ENCODE measurements at regions not wholly inside any gene's neighbourhood (a gene's known extent, or its start where the extent isn't known, plus 50 kb on each side); places are given as distances from the start of the nearest gene placed in this dataset.

DNA sequence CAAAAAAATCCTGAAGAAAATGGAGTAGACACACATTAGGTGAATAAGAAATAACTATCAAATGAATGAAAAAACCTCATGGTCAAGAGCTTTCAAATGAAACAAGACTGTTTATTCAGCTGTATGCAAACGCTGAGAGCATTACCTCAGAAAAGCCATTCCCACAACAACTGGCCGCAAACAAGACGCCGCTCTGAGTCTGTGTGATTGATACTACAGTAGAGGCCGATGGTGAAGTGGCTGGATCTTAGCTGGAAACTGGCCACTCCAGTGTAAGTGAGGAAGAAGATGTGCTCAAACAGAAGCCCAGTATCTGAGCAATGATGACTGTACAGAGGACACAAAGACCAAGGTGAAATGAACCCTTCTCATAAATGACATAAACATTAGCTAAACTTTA is 252.4 kb upstream of the GHITM start:
- H3K4me1 ChIP-seq (ENCODE audit: control insufficient read depth in 1 of 2, insufficient read depth in 2 of 2, low read length in 2 of 2): no peaks in the 10 kb centered on the region
- H3K27me3 ChIP-seq (ENCODE audit: low read depth, low read length): no peaks in the 10 kb centered on the region
- H3K4me3 ChIP-seq (ENCODE audit: low read depth in 1 of 2, low read length in 2 of 2): no peak overlapping the region
- H3K9me3 ChIP-seq (ENCODE audit: control insufficient read depth in 1 of 2, low read length in 2 of 2): no peaks in the 10 kb centered on the region
- H3K27ac ChIP-seq (ENCODE audit: low read length): no peak overlapping the region
- no peaks in the 10 kb centered on the region for H3K36me3 ChIP-seq (ENCODE audit: control insufficient read depth in 1 of 2, insufficient read depth in 2 of 2, low read length in 2 of 2)

GRCh38 chr10:83892737-83893136 is 246.6 kb upstream of the GHITM start:
- H3K4me1 ChIP-seq (ENCODE audit: control insufficient read depth in 1 of 2, insufficient read depth in 2 of 2, low read length in 2 of 2): no peaks in the 10 kb centered on the region
- H3K27ac ChIP-seq (ENCODE audit: low read length): no peak overlapping the region
- H3K4me3 ChIP-seq (ENCODE audit: low read depth in 1 of 2, low read length in 2 of 2): no peak overlapping the region
- no peaks in the 10 kb centered on the region for H3K36me3 ChIP-seq (ENCODE audit: control insufficient read depth in 1 of 2, insufficient read depth in 2 of 2, low read length in 2 of 2)
- no peaks in the 10 kb centered on the region for H3K9me3 ChIP-seq (ENCODE audit: control insufficient read depth in 1 of 2, low read length in 2 of 2)
- H3K27me3 ChIP-seq (ENCODE audit: low read depth, low read length): no peaks in the 10 kb centered on the region

GRCh38 chr10:83896219-83896618 is 243.1 kb upstream of the GHITM start:
- Histone ChIP-seq H3K36me3 (ENCODE audit: control insufficient read depth in 1 of 2, insufficient read depth in 2 of 2, low read length in 2 of 2) (no peaks in the 10 kb centered on the region), H3K27ac (ENCODE audit: low read length) (no peak overlapping the region), H3K4me3 (ENCODE audit: low read depth in 1 of 2, low read length in 2 of 2) (no peak overlapping the region), H3K4me1 (ENCODE audit: control insufficient read depth in 1 of 2, insufficient read depth in 2 of 2, low read length in 2 of 2) (no peaks in the 10 kb centered on the region), H3K9me3 (ENCODE audit: control insufficient read depth in 1 of 2, low read length in 2 of 2) (no peaks in the 10 kb centered on the region), H3K27me3 (ENCODE audit: low read depth, low read length) (no peaks in the 10 kb centered on the region)

GRCh38 chr10:83897626-83898025 is 241.7 kb upstream of the GHITM start:
- no peak overlapping the region for H3K27ac ChIP-seq (ENCODE audit: low read length)
- no peak overlapping the region for H3K4me3 ChIP-seq (ENCODE audit: low read depth in 1 of 2, low read length in 2 of 2)
- H3K9me3 ChIP-seq (ENCODE audit: control insufficient read depth in 1 of 2, low read length in 2 of 2): no peaks in the 10 kb centered on the region
- H3K4me1 ChIP-seq (ENCODE audit: control insufficient read depth in 1 of 2, insufficient read depth in 2 of 2, low read length in 2 of 2): no peaks in the 10 kb centered on the region
- no peaks in the 10 kb centered on the region for H3K27me3 ChIP-seq (ENCODE audit: low read depth, low read length)
- no peaks in the 10 kb centered on the region for H3K36me3 ChIP-seq (ENCODE audit: control insufficient read depth in 1 of 2, insufficient read depth in 2 of 2, low read length in 2 of 2)

DNA sequence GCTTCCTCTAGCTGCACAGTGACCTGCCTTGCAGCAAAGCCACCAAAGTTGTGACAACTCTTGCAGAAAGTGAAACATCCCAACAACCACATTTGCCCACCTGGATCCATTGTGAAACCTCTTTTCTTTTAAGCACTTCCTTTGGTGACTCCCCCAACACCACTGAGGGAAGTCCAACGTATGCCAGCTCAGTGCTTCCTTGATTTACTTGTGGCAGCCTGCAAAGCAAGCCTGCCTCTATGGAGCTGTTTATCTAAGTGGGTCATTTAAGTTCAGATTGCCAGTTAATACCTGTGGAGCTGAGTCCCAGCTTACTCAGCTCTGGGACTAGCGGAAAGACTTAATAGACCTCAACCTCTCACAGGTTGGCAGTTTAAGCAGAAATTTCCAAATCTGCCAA is 230.8 kb upstream of the GHITM start:
- Histone ChIP-seq H3K4me3 (ENCODE audit: low read depth in 1 of 2, low read length in 2 of 2) (no peak overlapping the region), H3K9me3 (ENCODE audit: control insufficient read depth in 1 of 2, low read length in 2 of 2) (no peaks in the 10 kb centered on the region), H3K36me3 (ENCODE audit: control insufficient read depth in 1 of 2, insufficient read depth in 2 of 2, low read length in 2 of 2) (no peaks in the 10 kb centered on the region), H3K27me3 (ENCODE audit: low read depth, low read length) (no peaks in the 10 kb centered on the region), H3K27ac (ENCODE audit: low read length) (no peak overlapping the region), H3K4me1 (ENCODE audit: control insufficient read depth in 1 of 2, insufficient read depth in 2 of 2, low read length in 2 of 2) (no peaks in the 10 kb centered on the region)

DNA sequence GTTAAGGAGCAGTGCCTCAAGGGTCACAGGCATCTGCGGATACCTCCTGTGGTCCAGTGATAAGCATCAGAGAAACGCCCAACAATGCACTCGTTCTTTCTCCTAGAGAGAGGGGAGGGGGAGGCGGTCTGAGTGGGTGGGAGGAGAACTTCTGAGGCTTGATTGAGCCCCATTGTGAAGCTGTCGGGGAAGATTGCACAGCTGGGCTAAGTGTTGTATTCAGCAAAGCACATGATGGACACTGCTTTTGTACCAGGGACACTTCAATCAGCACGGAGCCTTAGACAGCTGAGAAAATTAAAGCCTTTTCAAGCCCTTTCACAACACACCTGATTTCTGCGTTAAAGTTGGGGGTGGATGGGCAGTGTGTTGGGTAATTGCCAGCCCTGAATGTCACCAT is 230.3 kb upstream of the GHITM start:
- Histone ChIP-seq H3K27ac (ENCODE audit: low read length) (no peak overlapping the region), H3K36me3 (ENCODE audit: control insufficient read depth in 1 of 2, insufficient read depth in 2 of 2, low read length in 2 of 2) (no peaks in the 10 kb centered on the region), H3K4me1 (ENCODE audit: control insufficient read depth in 1 of 2, insufficient read depth in 2 of 2, low read length in 2 of 2) (no peaks in the 10 kb centered on the region), H3K4me3 (ENCODE audit: low read depth in 1 of 2, low read length in 2 of 2) (no peak overlapping the region), H3K9me3 (ENCODE audit: control insufficient read depth in 1 of 2, low read length in 2 of 2) (no peaks in the 10 kb centered on the region), H3K27me3 (ENCODE audit: low read depth, low read length) (no peaks in the 10 kb centered on the region)

- no peak overlapping the region for H3K4me3 ChIP-seq (ENCODE audit: low read depth in 1 of 2, low read length in 2 of 2)
- no peak overlapping the region for H3K27ac ChIP-seq (ENCODE audit: low read length)
- no peaks in the 10 kb centered on the region for H3K9me3 ChIP-seq (ENCODE audit: control insufficient read depth in 1 of 2, low read length in 2 of 2)
- H3K4me1 ChIP-seq (ENCODE audit: control insufficient read depth in 1 of 2, insufficient read depth in 2 of 2, low read length in 2 of 2): no peaks in the 10 kb centered on the region
- H3K36me3 ChIP-seq (ENCODE audit: control insufficient read depth in 1 of 2, insufficient read depth in 2 of 2, low read length in 2 of 2): no peaks in the 10 kb centered on the region
- H3K27me3 ChIP-seq (ENCODE audit: low read depth, low read length): no peaks in the 10 kb centered on the region
These were observed 223.5 kb upstream of the GHITM start for GRCh38 chr10:83915801-83916200.

- H3K4me3 ChIP-seq (ENCODE audit: low read depth in 1 of 2, low read length in 2 of 2): no peak overlapping the region
- H3K27ac ChIP-seq (ENCODE audit: low read length): no peak overlapping the region
- no peaks in the 10 kb centered on the region for H3K27me3 ChIP-seq (ENCODE audit: low read depth, low read length)
- H3K4me1 ChIP-seq (ENCODE audit: control insufficient read depth in 1 of 2, insufficient read depth in 2 of 2, low read length in 2 of 2): no peaks in the 10 kb centered on the region
- no peaks in the 10 kb centered on the region for H3K9me3 ChIP-seq (ENCODE audit: control insufficient read depth in 1 of 2, low read length in 2 of 2)
- H3K36me3 ChIP-seq (ENCODE audit: control insufficient read depth in 1 of 2, insufficient read depth in 2 of 2, low read length in 2 of 2): no peaks in the 10 kb centered on the region
These were observed 221.5 kb upstream of the GHITM start for GRCh38 chr10:83917537-83918506.

DNA sequence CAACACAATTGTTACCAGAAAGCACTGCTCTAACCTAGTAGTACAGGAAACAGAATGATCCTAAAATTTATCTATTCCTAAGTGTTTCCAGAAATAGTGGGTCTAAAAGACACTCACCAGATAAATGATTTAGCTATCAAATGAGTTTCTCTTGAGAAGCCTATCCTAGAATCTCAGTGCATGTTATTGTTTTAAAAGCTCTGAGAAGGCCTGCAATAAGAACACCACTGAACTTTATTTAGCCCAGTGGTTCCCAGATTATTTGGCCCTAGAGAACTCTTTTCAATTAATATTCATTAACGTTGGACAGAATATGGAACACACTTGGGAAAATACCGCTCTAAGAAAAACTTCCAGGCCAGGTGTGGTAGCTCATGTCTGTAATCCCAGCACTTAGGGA is 220.1 kb upstream of the GHITM start:
- Histone ChIP-seq H3K4me3 (ENCODE audit: low read depth in 1 of 2, low read length in 2 of 2) (no peak overlapping the region), H3K9me3 (ENCODE audit: control insufficient read depth in 1 of 2, low read length in 2 of 2) (no peaks in the 10 kb centered on the region), H3K27ac (ENCODE audit: low read length) (no peak overlapping the region), H3K27me3 (ENCODE audit: low read depth, low read length) (no peaks in the 10 kb centered on the region), H3K36me3 (ENCODE audit: control insufficient read depth in 1 of 2, insufficient read depth in 2 of 2, low read length in 2 of 2) (no peaks in the 10 kb centered on the region), H3K4me1 (ENCODE audit: control insufficient read depth in 1 of 2, insufficient read depth in 2 of 2, low read length in 2 of 2) (no peaks in the 10 kb centered on the region)

- Histone ChIP-seq H3K36me3 (ENCODE audit: control insufficient read depth in 1 of 2, insufficient read depth in 2 of 2, low read length in 2 of 2) (no peaks in the 10 kb centered on the region), H3K27me3 (ENCODE audit: low read depth, low read length) (no peaks in the 10 kb centered on the region), H3K27ac (ENCODE audit: low read length) (no peak overlapping the region), H3K9me3 (ENCODE audit: control insufficient read depth in 1 of 2, low read length in 2 of 2) (no peaks in the 10 kb centered on the region), H3K4me3 (ENCODE audit: low read depth in 1 of 2, low read length in 2 of 2) (no peak overlapping the region), H3K4me1 (ENCODE audit: control insufficient read depth in 1 of 2, insufficient read depth in 2 of 2, low read length in 2 of 2) (no peaks in the 10 kb centered on the region)
These were observed 217.1 kb upstream of the GHITM start for GRCh38 chr10:83921984-83922860.

DNA sequence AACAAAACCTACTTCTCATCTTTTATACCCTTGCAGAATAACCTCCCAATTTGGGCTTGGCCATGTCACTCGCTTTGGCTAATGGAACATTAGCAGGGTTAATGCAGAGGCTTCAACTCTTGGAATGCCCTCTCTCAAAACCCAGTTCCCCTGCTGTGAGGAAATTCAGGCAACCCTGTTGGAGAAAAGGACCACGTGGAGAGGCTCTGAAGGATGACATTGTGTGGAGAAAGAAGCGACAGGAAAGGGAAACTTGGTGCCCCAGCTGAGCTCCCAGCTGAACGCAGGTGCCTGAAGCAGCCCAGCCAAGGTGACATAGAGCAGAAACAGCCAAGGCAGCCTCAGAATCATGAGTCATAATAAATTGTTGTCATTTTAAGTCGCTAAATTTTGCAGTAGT is 214.2 kb upstream of the GHITM start:
- no peaks in the 10 kb centered on the region for H3K27me3 ChIP-seq (ENCODE audit: low read depth, low read length)
- H3K27ac ChIP-seq (ENCODE audit: low read length): no peak overlapping the region
- no peaks in the 10 kb centered on the region for H3K9me3 ChIP-seq (ENCODE audit: control insufficient read depth in 1 of 2, low read length in 2 of 2)
- no peaks in the 10 kb centered on the region for H3K36me3 ChIP-seq (ENCODE audit: control insufficient read depth in 1 of 2, insufficient read depth in 2 of 2, low read length in 2 of 2)
- no peak overlapping the region for H3K4me3 ChIP-seq (ENCODE audit: low read depth in 1 of 2, low read length in 2 of 2)
- no peaks in the 10 kb centered on the region for H3K4me1 ChIP-seq (ENCODE audit: control insufficient read depth in 1 of 2, insufficient read depth in 2 of 2, low read length in 2 of 2)

All from muscle layer of duodenum (tissue), 2 donors.